ENCODE measurements at regions not wholly inside any gene's neighbourhood (a gene's known extent, or its start where the extent isn't known, plus 50 kb on each side); places are given as distances from the start of the nearest gene placed in this dataset.
"Not testable (repeated sequence)": the region's sequence is repeated elsewhere in the genome, so short reads cannot be mapped to it uniquely, and the experiment has no call there.

DNA sequence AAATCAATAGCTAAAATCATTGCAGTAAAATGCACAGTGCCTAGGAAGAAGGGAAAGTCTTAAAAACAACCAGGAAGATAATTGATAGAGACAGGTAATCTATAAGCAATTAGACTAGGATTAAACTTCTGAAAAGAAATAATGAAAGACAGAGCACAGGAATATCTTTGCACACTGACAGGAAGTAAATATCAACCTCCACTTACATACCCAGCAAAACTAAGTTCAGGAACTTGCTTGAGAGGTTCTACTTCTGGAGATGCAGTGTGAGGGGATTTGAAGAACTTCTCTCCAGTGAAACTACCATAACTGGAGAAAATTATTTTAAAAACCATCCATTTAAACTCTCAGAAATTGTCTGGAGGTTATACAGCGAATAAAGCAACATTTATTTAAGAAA lies 104.1 kb downstream of the EHF start:
- no peak overlapping the region for H3K4me3 ChIP-seq (ENCODE audit: control insufficient read depth, low read depth, low read length)
- no peak for DNase-seq (ENCODE audit: low read depth)
- TF ChIP-seq, protein P1, sequence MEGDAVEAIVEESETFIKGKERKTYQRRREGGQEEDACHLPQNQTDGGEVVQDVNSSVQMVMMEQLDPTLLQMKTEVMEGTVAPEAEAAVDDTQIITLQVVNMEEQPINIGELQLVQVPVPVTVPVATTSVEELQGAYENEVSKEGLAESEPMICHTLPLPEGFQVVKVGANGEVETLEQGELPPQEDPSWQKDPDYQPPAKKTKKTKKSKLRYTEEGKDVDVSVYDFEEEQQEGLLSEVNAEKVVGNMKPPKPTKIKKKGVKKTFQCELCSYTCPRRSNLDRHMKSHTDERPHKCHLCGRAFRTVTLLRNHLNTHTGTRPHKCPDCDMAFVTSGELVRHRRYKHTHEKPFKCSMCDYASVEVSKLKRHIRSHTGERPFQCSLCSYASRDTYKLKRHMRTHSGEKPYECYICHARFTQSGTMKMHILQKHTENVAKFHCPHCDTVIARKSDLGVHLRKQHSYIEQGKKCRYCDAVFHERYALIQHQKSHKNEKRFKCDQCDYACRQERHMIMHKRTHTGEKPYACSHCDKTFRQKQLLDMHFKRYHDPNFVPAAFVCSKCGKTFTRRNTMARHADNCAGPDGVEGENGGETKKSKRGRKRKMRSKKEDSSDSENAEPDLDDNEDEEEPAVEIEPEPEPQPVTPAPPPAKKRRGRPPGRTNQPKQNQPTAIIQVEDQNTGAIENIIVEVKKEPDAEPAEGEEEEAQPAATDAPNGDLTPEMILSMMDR (IDR thresholded peaks at IDR 0.05; ENCODE audit: control insufficient read depth, insufficient read depth, low read depth, low read length, missing control alignments) = no peak

DNA sequence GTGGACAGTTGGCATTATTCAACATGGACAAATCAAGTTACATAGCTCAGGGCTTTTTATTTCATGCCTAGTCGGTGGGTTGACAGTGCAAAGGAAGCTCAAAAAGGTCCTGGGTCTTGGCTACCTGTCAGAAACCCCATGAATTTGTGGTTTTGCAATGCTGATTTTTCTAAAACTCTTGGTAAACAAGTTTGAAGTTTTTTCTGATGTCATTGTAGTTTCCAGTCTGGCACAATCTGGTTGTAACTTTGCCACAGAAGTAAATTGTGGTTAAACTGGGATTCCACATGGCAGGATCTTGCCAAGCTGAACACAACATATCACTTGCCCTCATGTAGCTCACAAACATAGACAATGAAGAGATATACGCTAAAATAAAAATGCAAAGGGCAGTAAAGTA lies 100.8 kb downstream of the EHF start:
- H3K4me3 ChIP-seq (ENCODE audit: control insufficient read depth, low read depth, low read length) = no peak overlapping the region
- no peak for DNase-seq (ENCODE audit: low read depth)
- TF ChIP-seq, protein P1 (IDR thresholded peaks at IDR 0.05; ENCODE audit: control insufficient read depth, insufficient read depth, low read depth, low read length, missing control alignments) = no peak

DNA sequence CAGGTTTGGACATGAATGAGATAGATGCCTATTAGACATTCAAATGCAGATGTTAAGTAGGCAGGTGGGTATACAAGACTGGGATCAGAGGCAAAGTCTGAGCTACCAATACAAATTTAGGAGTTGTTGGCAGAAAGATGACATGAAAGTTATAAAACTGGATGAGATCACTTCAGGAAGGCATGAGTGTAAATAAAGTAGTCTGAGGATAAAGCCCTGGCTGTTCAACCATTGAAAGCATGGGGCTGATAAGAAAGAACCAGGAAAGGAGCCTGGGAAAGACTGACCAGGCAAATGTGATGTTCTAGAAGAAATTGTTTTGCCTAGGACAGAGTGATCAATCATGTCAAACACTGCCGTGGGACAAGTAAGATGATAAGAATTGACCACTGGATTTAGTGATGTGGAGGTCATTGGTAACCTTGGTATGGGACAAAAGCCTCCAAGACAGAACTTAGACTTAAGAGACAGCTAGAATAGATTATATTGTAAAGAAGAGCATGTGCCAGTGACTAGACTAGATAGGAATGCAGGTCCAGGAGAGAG lies 98.5 kb downstream of the EHF start:
- DNase-seq (ENCODE audit: low read depth) = no peak
- no peak overlapping the region for H3K4me3 ChIP-seq (ENCODE audit: control insufficient read depth, low read depth, low read length)
- TF ChIP-seq, protein P1 (IDR thresholded peaks at IDR 0.05; ENCODE audit: control insufficient read depth, insufficient read depth, low read depth, low read length, missing control alignments) = no peak

DNA sequence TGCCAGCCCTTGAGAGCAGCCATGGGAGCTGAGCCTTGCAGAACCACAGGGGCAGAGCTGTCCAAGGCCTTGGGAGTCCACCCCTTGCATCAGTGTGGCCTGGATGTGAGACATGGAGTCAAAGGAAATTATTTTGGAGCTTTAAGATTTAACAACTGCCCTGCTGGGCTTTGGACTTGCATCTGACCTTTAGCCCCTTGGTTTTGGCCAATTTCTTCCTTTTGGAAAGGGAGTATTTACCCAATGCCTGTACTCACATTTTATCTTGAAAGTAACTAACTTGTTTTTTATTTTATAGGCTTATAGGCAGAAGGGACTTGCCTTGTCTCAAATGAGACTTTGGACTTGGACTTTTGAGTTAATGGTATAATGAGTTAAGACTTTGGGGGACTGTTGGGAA lies 92.7 kb downstream of the EHF start:
- not testable (repeated sequence) for DNase-seq (ENCODE audit: low read depth); H3K4me3 ChIP-seq (ENCODE audit: control insufficient read depth, low read depth, low read length)
